K562 (cell line): ENCODE measurements at regions not wholly inside any gene's neighbourhood (a gene's known extent, or its start where the extent isn't known, plus 50 kb on each side); places are given as distances from the start of the nearest gene placed in this dataset.
A peak's percentile ranks its signal among the peaks of the same experiment; 100 is the strongest.

ENCODE experiments used
- HMGN3 ChIP-seq: IDR thresholded peaks from 2 replicates; pipeline ENCODE4 v1.6.1; 2011; ENCODE audit warnings: borderline replicate concordance, low read depth, mild to moderate bottlenecking, mixed read lengths, low read length; ENCODE audit not compliant: insufficient read length; ENCODE audit errors: extremely low read depth
- POLR2AphosphoS5 ChIP-seq: IDR thresholded peaks from 2 replicates; pipeline ENCODE4 v1.6.1; 2011; ENCODE audit warnings: mild to moderate bottlenecking, low read depth, low read length, moderate library complexity; ENCODE audit not compliant: control insufficient read depth, insufficient read depth
- SIX5 ChIP-seq, 2 experiments: IDR thresholded peaks; 2 replicates each; pipeline ENCODE4 v1.6.1; 2011; ENCODE audit warnings: low read length in 2 of 2, borderline replicate concordance in 1 of 2, low read depth in 1 of 2, mild to moderate bottlenecking in 1 of 2, moderate library complexity in 1 of 2; ENCODE audit not compliant: insufficient read depth in 1 of 2
- SMAD1 ChIP-seq: fragments of 150-350 bp; IDR thresholded peaks from 2 replicates; pipeline ENCODE4 v1.6.1; 2014; ENCODE audit warnings: low read length, low read depth; ENCODE audit not compliant: partially characterized antibody
- TAF7 ChIP-seq: fragments of 450-650 bp; IDR thresholded peaks from 2 replicates; pipeline ENCODE4 v1.6.1; 2016; ENCODE audit warnings: missing genetic modification characterization, missing compliant biosample characterization
- ZFX ChIP-seq: sonication (generic); formaldehyde crosslinking; IDR thresholded peaks from 2 replicates; pipeline ENCODE4 v1.8.0; 2022; ENCODE audit warnings: mild to moderate bottlenecking, missing genetic modification reagents, moderate library complexity
- ZKSCAN8 ChIP-seq: fragments of 200-800 bp; sonication (Bioruptor generic); IDR thresholded peaks from 2 replicates; pipeline ENCODE4 v1.6.1; 2016; ENCODE audit warnings: missing genetic modification characterization, missing compliant biosample characterization
- ZNF197 ChIP-seq: fragments of 200-800 bp; sonication (Bioruptor generic); IDR thresholded peaks from 2 replicates; pipeline ENCODE4 v1.6.1; 2016; ENCODE audit warnings: low read depth, missing genetic modification characterization, missing compliant biosample characterization
- ZNF431 ChIP-seq: sonication (generic); formaldehyde crosslinking; IDR thresholded peaks from 2 replicates; pipeline ENCODE4 v1.8.0; 2022; ENCODE audit warnings: mild to moderate bottlenecking, missing genetic modification reagents
- TF ChIP-seq, protein P1 (sequence below), 3 experiments: IDR thresholded peaks in 2 of 3; conservative IDR thresholded peaks in 1 of 3; 2 replicates each; pipeline ENCODE4 v1.5.1; 2011 to 2012; ENCODE audit warnings: low read length in 3 of 3, mild to moderate bottlenecking in 3 of 3, control low read depth in 2 of 3, improper control_type of control experiment in 1 of 3, inconsistent platforms in 1 of 3, low read depth in 1 of 3, mixed read lengths in 1 of 3, moderate library complexity in 1 of 3; ENCODE audit not compliant: insufficient read depth in 2 of 3
- TF ChIP-seq, protein P2 (sequence below): sonication (generic); formaldehyde crosslinking; IDR thresholded peaks from 2 replicates; pipeline ENCODE4 v1.8.1; 2023; ENCODE audit warnings: mild to moderate bottlenecking, missing genetic modification reagents, moderate library complexity

DNA sequence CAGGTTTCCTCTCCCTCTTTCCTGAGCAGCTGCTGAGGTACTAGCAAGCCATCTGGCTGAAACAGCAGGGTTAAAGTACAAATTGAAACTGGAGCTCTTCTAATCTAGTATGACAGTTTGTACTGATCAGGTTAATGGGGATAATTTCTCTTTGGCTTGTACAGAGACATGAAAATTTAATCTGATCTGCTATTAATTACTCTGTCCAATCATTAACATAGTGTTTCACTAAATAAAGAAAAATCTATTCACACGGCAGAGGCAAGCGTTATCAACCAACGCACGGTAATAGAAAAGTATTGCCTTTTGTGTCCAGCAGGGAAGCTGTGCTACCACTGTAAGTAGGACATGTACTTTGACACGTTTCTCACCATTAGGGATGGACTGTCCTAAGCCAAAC lies 71.1 kb downstream of the IGSF1 start:
- TF ChIP-seq ZKSCAN8 (CRISPR knock-in tag) (no peak), HMGN3 (no peak), SIX5 (IDR thresholded peaks at IDR 0.05; ENCODE audit: borderline replicate concordance in 1 of 2, insufficient read depth in 1 of 2, low read depth in 1 of 2, low read length in 2 of 2) (no peak), POLR2AphosphoS5 (no peak), ZFX (CRISPR knock-in tag) (no peak), TAF7 (tag) (no peak), ZNF197 (CRISPR knock-in tag) (no peak), ZNF431 (CRISPR knock-in tag) (no peak), SMAD1 (no peak)
- TF ChIP-seq, protein P1, sequence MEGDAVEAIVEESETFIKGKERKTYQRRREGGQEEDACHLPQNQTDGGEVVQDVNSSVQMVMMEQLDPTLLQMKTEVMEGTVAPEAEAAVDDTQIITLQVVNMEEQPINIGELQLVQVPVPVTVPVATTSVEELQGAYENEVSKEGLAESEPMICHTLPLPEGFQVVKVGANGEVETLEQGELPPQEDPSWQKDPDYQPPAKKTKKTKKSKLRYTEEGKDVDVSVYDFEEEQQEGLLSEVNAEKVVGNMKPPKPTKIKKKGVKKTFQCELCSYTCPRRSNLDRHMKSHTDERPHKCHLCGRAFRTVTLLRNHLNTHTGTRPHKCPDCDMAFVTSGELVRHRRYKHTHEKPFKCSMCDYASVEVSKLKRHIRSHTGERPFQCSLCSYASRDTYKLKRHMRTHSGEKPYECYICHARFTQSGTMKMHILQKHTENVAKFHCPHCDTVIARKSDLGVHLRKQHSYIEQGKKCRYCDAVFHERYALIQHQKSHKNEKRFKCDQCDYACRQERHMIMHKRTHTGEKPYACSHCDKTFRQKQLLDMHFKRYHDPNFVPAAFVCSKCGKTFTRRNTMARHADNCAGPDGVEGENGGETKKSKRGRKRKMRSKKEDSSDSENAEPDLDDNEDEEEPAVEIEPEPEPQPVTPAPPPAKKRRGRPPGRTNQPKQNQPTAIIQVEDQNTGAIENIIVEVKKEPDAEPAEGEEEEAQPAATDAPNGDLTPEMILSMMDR (IDR thresholded peaks at IDR 0.05 in 2 of 3, conservative IDR thresholded peaks at IDR 0.05 in 1 of 3; ENCODE audit: insufficient read depth in 2 of 3, low read depth in 1 of 3, low read length in 3 of 3): 0 out of 6 replicates have a peak, but pooled peaks of 2 of the 3 experiments have one; percentile 3 to 12
- TF ChIP-seq, protein P2, sequence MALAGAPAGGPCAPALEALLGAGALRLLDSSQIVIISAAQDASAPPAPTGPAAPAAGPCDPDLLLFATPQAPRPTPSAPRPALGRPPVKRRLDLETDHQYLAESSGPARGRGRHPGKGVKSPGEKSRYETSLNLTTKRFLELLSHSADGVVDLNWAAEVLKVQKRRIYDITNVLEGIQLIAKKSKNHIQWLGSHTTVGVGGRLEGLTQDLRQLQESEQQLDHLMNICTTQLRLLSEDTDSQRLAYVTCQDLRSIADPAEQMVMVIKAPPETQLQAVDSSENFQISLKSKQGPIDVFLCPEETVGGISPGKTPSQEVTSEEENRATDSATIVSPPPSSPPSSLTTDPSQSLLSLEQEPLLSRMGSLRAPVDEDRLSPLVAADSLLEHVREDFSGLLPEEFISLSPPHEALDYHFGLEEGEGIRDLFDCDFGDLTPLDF: no peak
